ENCODE measurements at regions not wholly inside any gene's neighbourhood (a gene's known extent, or its start where the extent isn't known, plus 50 kb on each side); places are given as distances from the start of the nearest gene placed in this dataset.

DNA sequence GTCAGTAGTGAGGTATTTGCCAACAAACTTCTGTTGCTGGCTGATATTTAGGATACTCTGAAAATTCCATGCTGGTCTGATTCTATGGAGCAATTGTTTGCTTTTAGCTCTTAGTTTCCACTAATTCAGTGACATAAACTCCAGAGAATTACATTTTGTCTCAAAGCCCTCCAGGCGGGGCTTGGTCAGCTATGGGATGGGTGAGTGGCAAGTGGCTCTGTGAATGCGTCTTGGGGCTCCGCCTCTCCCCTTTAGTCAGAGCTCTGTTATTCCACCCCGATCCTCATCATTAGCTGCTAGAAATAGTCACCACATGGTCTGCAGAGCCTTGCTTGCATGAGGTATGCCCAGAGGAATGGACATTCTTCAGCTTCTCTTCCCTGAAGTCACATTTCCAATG is 540.6 kb downstream of the QKI start (continued):
- TF ChIP-seq, protein P1, sequence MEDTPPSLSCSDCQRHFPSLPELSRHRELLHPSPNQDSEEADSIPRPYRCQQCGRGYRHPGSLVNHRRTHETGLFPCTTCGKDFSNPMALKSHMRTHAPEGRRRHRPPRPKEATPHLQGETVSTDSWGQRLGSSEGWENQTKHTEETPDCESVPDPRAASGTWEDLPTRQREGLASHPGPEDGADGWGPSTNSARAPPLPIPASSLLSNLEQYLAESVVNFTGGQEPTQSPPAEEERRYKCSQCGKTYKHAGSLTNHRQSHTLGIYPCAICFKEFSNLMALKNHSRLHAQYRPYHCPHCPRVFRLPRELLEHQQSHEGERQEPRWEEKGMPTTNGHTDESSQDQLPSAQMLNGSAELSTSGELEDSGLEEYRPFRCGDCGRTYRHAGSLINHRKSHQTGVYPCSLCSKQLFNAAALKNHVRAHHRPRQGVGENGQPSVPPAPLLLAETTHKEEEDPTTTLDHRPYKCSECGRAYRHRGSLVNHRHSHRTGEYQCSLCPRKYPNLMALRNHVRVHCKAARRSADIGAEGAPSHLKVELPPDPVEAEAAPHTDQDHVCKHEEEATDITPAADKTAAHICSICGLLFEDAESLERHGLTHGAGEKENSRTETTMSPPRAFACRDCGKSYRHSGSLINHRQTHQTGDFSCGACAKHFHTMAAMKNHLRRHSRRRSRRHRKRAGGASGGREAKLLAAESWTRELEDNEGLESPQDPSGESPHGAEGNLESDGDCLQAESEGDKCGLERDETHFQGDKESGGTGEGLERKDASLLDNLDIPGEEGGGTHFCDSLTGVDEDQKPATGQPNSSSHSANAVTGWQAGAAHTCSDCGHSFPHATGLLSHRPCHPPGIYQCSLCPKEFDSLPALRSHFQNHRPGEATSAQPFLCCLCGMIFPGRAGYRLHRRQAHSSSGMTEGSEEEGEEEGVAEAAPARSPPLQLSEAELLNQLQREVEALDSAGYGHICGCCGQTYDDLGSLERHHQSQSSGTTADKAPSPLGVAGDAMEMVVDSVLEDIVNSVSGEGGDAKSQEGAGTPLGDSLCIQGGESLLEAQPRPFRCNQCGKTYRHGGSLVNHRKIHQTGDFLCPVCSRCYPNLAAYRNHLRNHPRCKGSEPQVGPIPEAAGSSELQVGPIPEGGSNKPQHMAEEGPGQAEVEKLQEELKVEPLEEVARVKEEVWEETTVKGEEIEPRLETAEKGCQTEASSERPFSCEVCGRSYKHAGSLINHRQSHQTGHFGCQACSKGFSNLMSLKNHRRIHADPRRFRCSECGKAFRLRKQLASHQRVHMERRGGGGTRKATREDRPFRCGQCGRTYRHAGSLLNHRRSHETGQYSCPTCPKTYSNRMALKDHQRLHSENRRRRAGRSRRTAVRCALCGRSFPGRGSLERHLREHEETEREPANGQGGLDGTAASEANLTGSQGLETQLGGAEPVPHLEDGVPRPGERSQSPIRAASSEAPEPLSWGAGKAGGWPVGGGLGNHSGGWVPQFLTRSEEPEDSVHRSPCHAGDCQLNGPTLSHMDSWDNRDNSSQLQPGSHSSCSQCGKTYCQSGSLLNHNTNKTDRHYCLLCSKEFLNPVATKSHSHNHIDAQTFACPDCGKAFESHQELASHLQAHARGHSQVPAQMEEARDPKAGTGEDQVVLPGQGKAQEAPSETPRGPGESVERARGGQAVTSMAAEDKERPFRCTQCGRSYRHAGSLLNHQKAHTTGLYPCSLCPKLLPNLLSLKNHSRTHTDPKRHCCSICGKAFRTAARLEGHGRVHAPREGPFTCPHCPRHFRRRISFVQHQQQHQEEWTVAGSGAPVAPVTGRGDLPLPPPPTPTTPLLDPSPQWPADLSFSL (CRISPR knock-in tag; IDR thresholded peaks at IDR 0.05) = no peak
- no peak for TF ChIP-seq SOX5 (CRISPR knock-in tag; IDR thresholded peaks at IDR 0.05; ENCODE audit: borderline replicate concordance)
- TF ChIP-seq SMAD9 (CRISPR knock-in tag; IDR thresholded peaks at IDR 0.05) = no peak
- TF ChIP-seq IRX3 (CRISPR knock-in tag; IDR thresholded peaks at IDR 0.05; ENCODE audit: borderline replicate concordance, low read depth) = no peak
- no peak for TF ChIP-seq ARID2 (CRISPR knock-in tag; IDR thresholded peaks at IDR 0.05; ENCODE audit: borderline replicate concordance)
- TF ChIP-seq, protein P2, sequence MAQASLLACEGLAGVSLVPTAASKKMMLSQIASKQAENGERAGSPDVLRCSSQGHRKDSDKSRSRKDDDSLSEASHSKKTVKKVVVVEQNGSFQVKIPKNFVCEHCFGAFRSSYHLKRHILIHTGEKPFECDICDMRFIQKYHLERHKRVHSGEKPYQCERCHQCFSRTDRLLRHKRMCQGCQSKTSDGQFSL (CRISPR knock-in tag; IDR thresholded peaks at IDR 0.05) = no peak
- TF ChIP-seq TAF1 (CRISPR knock-in tag; IDR thresholded peaks at IDR 0.05) = no peak
- TF ChIP-seq SYNCRIP (IDR thresholded peaks at IDR 0.05; ENCODE audit: insufficient read depth, low read depth, low read length) = no peak
- TF ChIP-seq BHLHE40 (IDR thresholded peaks at IDR 0.05; ENCODE audit: low read length) = no peak
- no peak for TF ChIP-seq SRY (CRISPR knock-in tag; IDR thresholded peaks at IDR 0.05)
- no peak for TF ChIP-seq ZNF33B (CRISPR knock-in tag; IDR thresholded peaks at IDR 0.05)
- TF ChIP-seq SIN3B (IDR thresholded peaks at IDR 0.05; ENCODE audit: low read length) = no peak
- no peak for TF ChIP-seq FIP1L1 (IDR thresholded peaks at IDR 0.05; ENCODE audit: borderline replicate concordance, insufficient read depth, low read depth, low read length)
- TF ChIP-seq ZNF550 (CRISPR knock-in tag; IDR thresholded peaks at IDR 0.05; ENCODE audit: borderline replicate concordance) = no peak
- no peak for TF ChIP-seq HDAC2 (CRISPR knock-in tag; IDR thresholded peaks at IDR 0.05)

Measured in HepG2 (cell line).